ENCODE measurements at regions not wholly inside any gene's neighbourhood (a gene's known extent, or its start where the extent isn't known, plus 50 kb on each side); places are given as distances from the start of the nearest gene placed in this dataset.

GRCh38 chr4:110961066-110961465, 338.2 kb upstream of the PITX2 start:
- no peak for TF ChIP-seq CTCF (IDR thresholded peaks at IDR 0.05)
- TF ChIP-seq POLR2A (IDR thresholded peaks at IDR 0.05), result no peak
